HuH-7.5 (cell line): ENCODE measurements at regions not wholly inside any gene's neighbourhood (a gene's known extent, or its start where the extent isn't known, plus 50 kb on each side); places are given as distances from the start of the nearest gene placed in this dataset.
"Not testable (repeated sequence)": the region's sequence is repeated elsewhere in the genome, so short reads cannot be mapped to it uniquely, and the experiment has no call there.

ENCODE experiments used
- DNase-seq: peaks from one replicate; pipeline ENCODE4 v3.0.0; 2011; ENCODE audit warnings: low spot score

GRCh38 chr11:29627541-29627940 lies 389.3 kb downstream of the KCNA4 start:
- no peak for DNase-seq

DNA sequence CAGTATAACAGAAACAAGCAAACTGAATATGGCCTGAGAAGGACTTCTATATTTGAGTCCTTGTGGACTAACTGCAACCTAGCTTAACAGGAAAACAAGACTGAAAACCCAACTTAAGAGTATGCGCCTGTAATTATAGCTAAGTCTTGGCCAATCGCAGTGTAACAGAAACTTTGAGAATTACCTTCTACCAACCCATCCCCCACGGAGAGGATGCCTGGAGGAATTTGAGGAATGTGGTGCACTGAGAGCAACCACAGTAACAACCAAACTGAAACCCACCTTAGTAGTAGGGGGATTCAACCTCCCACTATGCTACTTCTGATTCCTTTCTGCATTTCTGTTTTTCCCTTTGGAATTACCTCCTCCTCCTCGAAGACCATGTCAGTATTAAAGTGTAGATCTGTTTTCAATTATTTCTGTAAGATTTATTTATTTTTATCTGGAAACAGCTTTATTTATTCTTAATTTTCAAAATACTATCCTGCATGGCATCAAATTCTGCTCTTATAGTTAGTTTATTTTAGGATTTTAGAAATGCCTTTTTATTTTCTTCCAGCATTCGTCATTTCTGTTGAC lies 393.6 kb downstream of the KCNA4 start:
- DNase-seq, result no peak

- no peak for DNase-seq
These were observed 400.2 kb downstream of the KCNA4 start for GRCh38 chr11:29616611-29617010.

GRCh38 chr11:29612423-29612822 lies 404.4 kb downstream of the KCNA4 start:
- no peak for DNase-seq

DNA sequence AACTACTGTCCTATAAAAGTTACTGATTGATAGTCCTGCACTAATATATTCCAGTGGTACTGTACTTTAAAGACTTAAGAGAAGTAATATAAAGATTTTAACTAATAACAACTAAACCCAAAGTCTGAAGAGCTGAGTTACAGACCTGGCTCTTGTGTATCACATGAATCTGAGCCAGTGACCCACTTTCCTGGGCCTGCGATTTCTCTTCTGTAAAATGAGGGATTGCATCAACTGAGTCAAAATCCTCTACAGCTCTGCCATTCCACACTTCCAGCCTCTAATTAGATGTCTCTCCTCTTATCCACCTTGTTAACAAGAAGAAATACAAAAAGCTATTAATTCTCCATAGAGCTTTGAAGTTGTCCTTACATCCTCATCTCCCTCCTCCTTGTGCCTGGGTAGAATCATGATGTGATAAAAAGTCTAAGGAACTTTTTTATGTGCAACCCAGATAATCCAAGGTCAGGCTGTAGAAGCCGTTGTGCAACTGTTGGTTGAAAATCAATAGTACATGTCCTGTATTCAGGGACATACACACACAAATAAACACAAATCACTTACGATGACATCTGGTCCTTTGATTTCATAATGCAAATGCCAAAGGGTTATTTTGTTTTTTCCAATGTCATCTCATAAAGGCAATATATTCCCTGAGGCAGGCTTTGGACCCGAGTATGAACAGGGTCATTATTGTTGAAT lies 410.3 kb downstream of the KCNA4 start:
- DNase-seq, result no peak

DNA sequence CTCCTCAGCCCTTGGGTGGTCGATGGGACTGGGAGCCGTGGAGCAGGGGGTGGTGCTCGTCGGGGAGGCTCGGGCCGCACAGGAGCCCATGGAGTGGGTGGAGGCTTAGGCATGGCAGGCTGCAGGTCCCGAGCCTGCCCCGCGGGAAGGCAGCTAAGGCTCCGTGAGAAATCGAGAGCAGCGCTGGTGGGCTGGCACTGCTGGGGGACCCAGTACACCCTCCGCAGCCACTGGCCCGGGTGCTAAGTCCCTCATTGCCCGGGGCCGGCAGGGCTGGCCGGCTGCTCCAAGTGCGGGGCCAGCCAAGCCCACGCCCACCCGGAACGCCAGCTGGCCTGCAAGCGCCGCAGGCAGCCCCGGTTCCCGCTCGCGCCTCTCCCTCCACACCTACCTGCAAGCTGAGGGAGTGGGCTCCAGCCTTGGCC lies 416.7 kb downstream of the KCNA4 start:
- DNase-seq, result not testable (repeated sequence)

- no peak for DNase-seq
These were observed 432.5 kb downstream of the KCNA4 start for GRCh38 chr11:29584342-29584741.

GRCh38 chr11:29578806-29579205 lies 438.0 kb downstream of the KCNA4 start:
- DNase-seq, result no peak

DNA sequence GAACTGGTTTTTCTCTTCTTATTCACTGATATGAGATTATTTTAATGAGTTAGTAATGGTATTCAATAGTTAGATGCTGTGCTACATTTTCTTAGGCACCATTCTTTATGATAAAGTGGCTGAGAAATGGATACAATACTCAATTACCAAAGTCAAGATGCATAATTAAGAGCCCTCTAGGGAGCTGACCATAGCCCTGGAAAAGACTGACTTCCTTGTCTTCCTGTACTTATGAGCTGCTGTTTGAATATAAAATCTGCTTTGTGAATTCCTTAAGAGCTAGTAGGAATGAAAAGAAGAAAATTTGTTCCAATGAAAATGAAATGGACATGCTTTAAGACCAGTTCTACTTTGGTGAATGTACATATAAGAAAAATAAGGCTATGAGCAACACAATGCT lies 452.3 kb downstream of the KCNA4 start:
- DNase-seq, result no peak

GRCh38 chr11:29562183-29562582 lies 454.6 kb downstream of the KCNA4 start:
- DNase-seq, result no peak

DNA sequence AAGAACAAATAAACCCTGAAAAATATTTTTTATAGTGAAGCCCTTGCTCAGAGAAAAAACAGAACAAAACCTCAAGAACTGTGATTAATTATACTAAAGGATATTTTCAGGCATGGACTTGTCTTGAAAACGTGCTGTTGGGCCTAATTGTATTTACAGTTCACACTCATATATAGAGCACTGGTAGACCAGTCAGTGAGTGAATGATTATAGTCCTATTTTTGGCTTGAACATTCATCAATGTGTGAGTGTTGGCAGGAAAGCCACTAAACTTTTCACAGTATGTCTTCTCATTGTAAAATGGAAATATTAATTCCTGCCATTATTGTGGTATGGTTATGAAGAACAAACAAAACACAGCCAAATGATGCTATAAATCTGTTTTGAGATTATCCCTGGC lies 462.8 kb downstream of the KCNA4 start:
- no peak for DNase-seq

- DNase-seq, result no peak
These were observed 478.3 kb downstream of the KCNA4 start for GRCh38 chr11:29538339-29539036.

DNA sequence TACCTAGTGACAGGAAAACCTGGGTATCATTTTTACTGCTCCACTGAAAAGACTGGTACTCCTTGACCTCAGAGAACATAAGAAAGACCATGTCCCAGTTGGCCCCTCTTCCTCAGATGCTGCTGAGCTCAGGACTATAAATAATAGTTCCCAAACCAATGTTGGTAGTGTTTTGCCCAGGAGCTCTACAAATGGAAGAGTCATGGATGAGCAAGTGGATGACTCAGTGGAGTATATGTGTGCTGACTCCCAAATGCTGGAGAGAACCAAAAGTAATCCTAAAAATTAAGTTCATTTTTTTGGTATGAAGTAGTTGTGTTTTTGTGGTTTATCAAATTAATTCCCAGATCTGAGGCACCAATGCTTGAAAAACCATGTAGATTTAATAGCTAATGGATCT lies 482.0 kb downstream of the KCNA4 start:
- DNase-seq, result no peak

DNA sequence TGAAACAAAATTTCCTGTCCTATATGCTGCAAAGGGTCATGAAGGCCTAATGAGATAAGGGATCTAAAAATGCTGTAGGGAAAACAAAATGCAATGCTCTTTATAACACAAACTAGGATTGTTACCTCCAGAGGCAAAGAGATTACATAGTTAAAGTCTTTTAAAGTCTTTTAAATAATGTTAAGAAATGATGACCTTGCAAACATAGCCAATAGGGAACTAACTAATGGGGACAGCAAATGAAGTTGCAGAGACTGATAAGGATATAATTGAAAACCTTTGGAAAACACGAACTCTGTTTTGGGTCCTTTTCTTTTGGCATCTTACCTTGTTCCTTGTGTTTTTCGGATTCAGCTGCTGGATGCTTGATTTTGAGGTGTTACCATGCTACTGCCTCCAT lies 485.9 kb downstream of the KCNA4 start:
- no peak for DNase-seq

- DNase-seq, result peak; percentile 10
These were observed 489.4 kb downstream of the KCNA4 start for GRCh38 chr11:29527391-29527936.

DNA sequence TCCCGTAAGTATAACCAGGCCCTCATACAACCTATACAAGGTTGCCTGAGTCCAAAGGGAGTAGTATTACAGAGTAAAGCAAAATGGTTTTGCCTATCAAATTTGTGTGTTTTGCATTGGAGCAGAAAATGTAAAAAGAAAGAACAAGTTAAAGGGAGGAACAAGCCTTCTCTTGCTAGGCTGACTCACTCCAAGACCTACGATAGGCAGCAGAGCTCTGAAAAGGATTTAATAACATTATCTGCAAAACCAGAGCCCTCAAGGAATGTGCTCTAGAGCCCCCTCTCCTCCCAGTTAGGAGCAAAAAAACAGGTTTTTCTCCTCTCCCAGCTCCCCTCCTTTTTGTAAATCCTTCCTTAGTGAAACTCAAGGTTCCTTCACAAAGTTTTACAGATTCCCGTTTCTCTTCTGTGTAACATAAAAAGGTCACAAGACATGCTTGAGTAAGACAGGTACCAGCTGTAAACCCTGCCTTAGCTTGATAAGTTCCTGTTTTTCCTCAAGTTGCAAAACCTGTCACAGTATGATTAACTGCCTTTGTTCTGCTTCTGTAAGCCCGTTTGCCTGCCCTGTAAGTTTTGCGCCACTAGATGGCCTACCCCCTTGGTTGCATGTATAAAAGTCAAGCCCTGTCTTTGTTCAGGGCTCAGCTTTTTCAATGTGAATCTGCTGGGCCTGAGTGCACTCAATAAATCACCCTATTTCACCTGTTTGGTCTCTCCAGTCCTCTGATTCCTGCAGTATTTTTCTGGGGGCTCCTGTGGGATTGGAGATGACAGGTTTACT lies 498.2 kb downstream of the KCNA4 start:
- DNase-seq, result no peak

DNA sequence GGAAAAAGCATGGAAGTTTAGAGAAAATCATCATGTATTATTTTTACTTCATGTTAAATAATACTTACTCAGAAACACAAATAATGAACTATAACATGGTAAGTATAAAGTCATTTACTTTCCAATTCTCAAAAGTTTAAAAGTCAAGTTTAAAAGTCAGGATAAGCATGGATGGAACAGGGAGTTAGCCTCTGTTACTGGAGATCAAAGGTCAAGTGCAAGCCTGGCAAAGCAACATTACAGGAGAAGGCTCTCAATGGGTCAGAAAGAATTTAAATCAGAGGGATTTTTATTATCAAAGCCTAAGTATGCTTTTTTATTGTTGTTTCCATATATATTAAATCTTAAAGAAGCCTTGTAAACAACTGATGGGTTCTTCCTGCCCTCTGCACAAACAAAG lies 505.4 kb downstream of the KCNA4 start:
- no peak for DNase-seq

DNA sequence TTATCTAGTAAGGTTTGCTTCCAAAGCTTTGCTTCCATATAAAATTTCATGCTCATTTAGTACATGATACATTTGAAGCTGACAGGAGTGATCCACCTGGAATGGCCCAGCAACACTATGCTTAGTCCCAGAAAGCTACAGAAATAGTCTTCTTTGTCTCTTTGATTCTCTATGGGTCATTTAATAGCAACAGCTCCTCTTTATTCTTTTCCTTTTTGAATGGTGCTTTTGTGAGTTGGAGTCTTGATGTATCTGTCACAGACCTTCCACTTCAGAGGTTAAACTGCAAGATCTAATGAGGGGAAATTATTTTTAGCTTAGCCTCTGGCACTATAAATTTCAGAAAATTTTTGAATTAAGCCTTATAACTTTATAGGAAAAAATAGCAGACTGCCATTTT lies 509.5 kb downstream of the KCNA4 start:
- no peak for DNase-seq

- no peak for DNase-seq
These were observed 521.2 kb downstream of the KCNA4 start for GRCh38 chr11:29495676-29496075.

DNA sequence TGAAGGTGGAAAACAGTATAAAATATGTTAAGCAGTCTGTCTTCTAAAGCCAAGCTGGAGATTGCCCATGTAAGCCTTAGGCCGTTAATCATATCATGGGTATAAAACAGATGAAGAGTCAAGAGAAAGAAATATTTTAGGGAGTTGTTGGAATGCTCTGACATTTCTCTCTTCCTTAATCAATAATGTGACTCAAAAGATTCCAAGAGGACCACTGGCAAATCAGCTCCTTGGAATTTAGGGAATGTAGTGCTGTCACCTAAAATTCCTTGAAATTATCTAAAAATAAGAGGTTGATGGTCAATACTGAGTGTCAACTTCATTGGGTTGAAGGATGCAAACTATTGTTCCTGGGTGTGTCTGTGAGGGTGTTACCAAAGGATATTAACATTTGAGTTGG lies 525.9 kb downstream of the KCNA4 start:
- no peak for DNase-seq

DNA sequence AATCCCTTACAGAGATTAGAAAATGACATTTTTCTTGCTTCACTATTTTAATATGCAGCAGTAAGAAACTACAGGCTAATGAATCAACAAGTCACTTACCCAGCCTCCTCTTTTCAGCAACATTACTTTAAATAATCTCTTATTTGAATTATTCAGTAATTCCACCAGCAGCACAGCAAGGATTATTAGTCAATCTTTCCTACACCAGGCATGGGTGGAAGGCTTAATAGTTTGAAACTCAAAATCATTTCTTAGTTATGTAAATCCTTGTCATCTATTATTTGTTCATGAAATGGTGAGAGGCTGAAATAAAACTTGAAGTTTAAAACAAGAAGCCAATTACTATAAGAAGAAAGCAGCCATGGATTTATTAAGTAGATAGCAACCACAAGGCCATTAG lies 530.5 kb downstream of the KCNA4 start:
- no peak for DNase-seq

GRCh38 chr11:29485641-29486040 lies 531.2 kb downstream of the KCNA4 start:
- no peak for DNase-seq
